H9 (cell line): ENCODE measurements at regions not wholly inside any gene's neighbourhood (a gene's known extent, or its start where the extent isn't known, plus 50 kb on each side); places are given as distances from the start of the nearest gene placed in this dataset.

Experiments used
- DNase-seq: peaks from one replicate; pipeline ENCODE4 v3.0.0-alpha.2; 2017
- H2AFZ ChIP-seq: one replicate; pipeline ENCODE4 v1.6.1; 2013; ENCODE audit warnings: mild to moderate bottlenecking, low read length, control low read depth, moderate library complexity
- H2AK5ac ChIP-seq: 2 replicates; pipeline ENCODE4 v1.6.1; 2013; ENCODE audit warnings: low read length, control low read depth, mixed read lengths; ENCODE audit not compliant: insufficient read length
- H2BK120ac ChIP-seq: one replicate; pipeline ENCODE4 v1.6.1; 2013; ENCODE audit warnings: low read depth, mild to moderate bottlenecking, low read length, control low read depth, inconsistent platforms; ENCODE audit not compliant: poor library complexity, severe bottlenecking
- H2BK12ac ChIP-seq: 2 replicates; pipeline ENCODE4 v1.6.1; 2013; ENCODE audit warnings: low read length, control low read depth, mixed read lengths, low read depth; ENCODE audit not compliant: insufficient read length
- H2BK15ac ChIP-seq: 2 replicates; pipeline ENCODE4 v1.6.1; 2013; ENCODE audit warnings: low read depth, low read length, control low read depth
- H2BK20ac ChIP-seq: one replicate; pipeline ENCODE4 v1.6.1; 2013; ENCODE audit warnings: low read depth, mild to moderate bottlenecking, low read length, control low read depth, inconsistent platforms; ENCODE audit not compliant: poor library complexity, severe bottlenecking
- H2BK5ac ChIP-seq: 2 replicates; pipeline ENCODE4 v1.6.1; 2013; ENCODE audit warnings: low read length, control low read depth, mixed read lengths; ENCODE audit not compliant: insufficient read length
- H3K14ac ChIP-seq: 2 replicates; pipeline ENCODE4 v1.6.1; 2013; ENCODE audit warnings: low read length, control low read depth; ENCODE audit not compliant: insufficient read depth
- H3K18ac ChIP-seq: 2 replicates; pipeline ENCODE4 v1.6.1; 2013; ENCODE audit warnings: low read depth, mild to moderate bottlenecking, mixed read lengths, low read length, control low read depth; ENCODE audit not compliant: insufficient read length
- H3K23ac ChIP-seq: 2 replicates; pipeline ENCODE4 v1.6.1; 2013; ENCODE audit warnings: low read length, control low read depth, mixed read lengths, low read depth; ENCODE audit not compliant: insufficient read length
- H3K23me2 ChIP-seq: 2 replicates; pipeline ENCODE4 v1.6.1; 2013; ENCODE audit warnings: low read depth, mild to moderate bottlenecking, mixed read lengths, low read length, control low read depth; ENCODE audit not compliant: insufficient read length, poor library complexity, severe bottlenecking
- H3K27ac ChIP-seq: 2 replicates; pipeline ENCODE4 v1.5.1; 2013; ENCODE audit warnings: low read length, control low read depth, mixed read lengths, low read depth; ENCODE audit not compliant: insufficient read length
- H3K27me3 ChIP-seq: 2 replicates; pipeline ENCODE4 v1.6.1; 2013; ENCODE audit warnings: low read length, control low read depth, inconsistent platforms; ENCODE audit not compliant: insufficient read depth
- H3K4ac ChIP-seq: 2 replicates; pipeline ENCODE4 v1.6.1; 2013; ENCODE audit warnings: low read depth, mild to moderate bottlenecking, control low read depth, inconsistent platforms, low read length, moderate library complexity
- H3K4me1 ChIP-seq: 2 replicates; pipeline ENCODE4 v1.6.1; 2013; ENCODE audit warnings: low read length, control low read depth, inconsistent platforms; ENCODE audit not compliant: insufficient read depth
- H3K4me2 ChIP-seq: 2 replicates; pipeline ENCODE4 v1.6.1; 2013; ENCODE audit warnings: low read length, control low read depth, mixed read lengths; ENCODE audit not compliant: insufficient read length, insufficient read depth
- H3K56ac ChIP-seq: 2 replicates; pipeline ENCODE4 v1.6.1; 2013; ENCODE audit warnings: low read depth, mild to moderate bottlenecking, mixed read lengths, low read length, control low read depth; ENCODE audit not compliant: insufficient read length
- H3K79me1 ChIP-seq: 2 replicates; pipeline ENCODE4 v1.6.1; 2013; ENCODE audit warnings: low read depth, mild to moderate bottlenecking, moderate library complexity, low read length, control low read depth, inconsistent platforms; ENCODE audit not compliant: insufficient read depth, poor library complexity, severe bottlenecking
- H3K79me2 ChIP-seq: 2 replicates; pipeline ENCODE4 v1.6.1; 2013; ENCODE audit warnings: low read length, control low read depth, inconsistent platforms; ENCODE audit not compliant: insufficient read depth
- H3K9ac ChIP-seq: 2 replicates; pipeline ENCODE4 v1.6.1; 2013; ENCODE audit warnings: low read length, control low read depth, mixed read lengths; ENCODE audit not compliant: insufficient read length; ENCODE audit errors: extremely low read depth
- H3K9me3 ChIP-seq: one replicate; pipeline ENCODE4 v1.6.1; 2013; ENCODE audit warnings: low read depth, low read length, inconsistent platforms; ENCODE audit not compliant: control insufficient read depth
- H3T11ph ChIP-seq: one replicate; pipeline ENCODE4 v1.6.1; 2013; ENCODE audit warnings: mild to moderate bottlenecking, low read length, control low read depth, inconsistent platforms
- H4K20me1 ChIP-seq: one replicate; pipeline ENCODE4 v1.6.1; 2013; ENCODE audit not compliant: control insufficient read depth, insufficient read length, insufficient read depth
- H4K5ac ChIP-seq: 2 replicates; pipeline ENCODE4 v1.6.1; 2013; ENCODE audit warnings: low read depth, mild to moderate bottlenecking, mixed read lengths, low read length, control low read depth; ENCODE audit not compliant: insufficient read length
- H4K8ac ChIP-seq: replicated peaks from 2 replicates; pipeline ENCODE4 v1.6.1; 2013; ENCODE audit warnings: low read length, control low read depth, mixed read lengths, low read depth; ENCODE audit not compliant: insufficient read length
- H4K91ac ChIP-seq: 2 replicates; pipeline ENCODE4 v1.6.1; 2013; ENCODE audit warnings: low read depth, mild to moderate bottlenecking, moderate library complexity, mixed read lengths, low read length, control low read depth; ENCODE audit not compliant: insufficient read length
- H3K27ac Mint-ChIP-seq, 3 experiments: 2 replicates in 2 of 3; 3 replicates in 1 of 3; pipeline ENCODE4 v1.8.0; 2020 to 2021; ENCODE audit warnings: mixed read lengths in 3 of 3, mild to moderate bottlenecking in 1 of 3, moderate library complexity in 1 of 3
- H3K27me3 Mint-ChIP-seq: 2 replicates; pipeline ENCODE4 v1.8.0; 2021; ENCODE audit warnings: low read depth, mild to moderate bottlenecking, moderate library complexity, mixed read lengths
- H3K36me3 Mint-ChIP-seq, 3 experiments: 2 replicates in 2 of 3; 3 replicates in 1 of 3; pipeline ENCODE4 v1.8.0; 2020 to 2021; ENCODE audit warnings: low read depth in 3 of 3, mixed read lengths in 3 of 3; ENCODE audit not compliant: insufficient read depth in 1 of 3
- H3K4me1 Mint-ChIP-seq, 2 experiments: 2 replicates each; pipeline ENCODE4 v1.8.0; 2020; ENCODE audit warnings: mixed read lengths in 2 of 2
- H3K4me3 Mint-ChIP-seq, 2 experiments: 2 replicates in 1 of 2; 3 replicates in 1 of 2; pipeline ENCODE4 v1.8.0; 2020 to 2021; ENCODE audit warnings: mild to moderate bottlenecking in 2 of 2, mixed read lengths in 2 of 2, moderate library complexity in 1 of 2
- H3K9me3 Mint-ChIP-seq, 2 experiments: 2 replicates in 1 of 2; 3 replicates in 1 of 2; pipeline ENCODE4 v1.8.0; 2020; ENCODE audit warnings: mild to moderate bottlenecking in 2 of 2, mixed read lengths in 2 of 2, moderate library complexity in 1 of 2
- WGBS: extraction: QIAGEN DNeasy Blood & Tissue Kit; methylation state at CpG from one replicate; pipeline ENCODE4 v1.1.7; 2013; ENCODE audit warnings: missing lambda C conversion rate, low lambda C conversion rate, mixed read lengths; ENCODE audit not compliant: insufficient read length; ENCODE audit errors: extremely low coverage; 5-methylcytosine and 5-hydroxymethylcytosine counted together
- TF ChIP-seq, protein P1 (sequence below): fragments of 200-600 bp; sonication (generic); conservative IDR thresholded peaks from 3 replicates; pipeline ENCODE4 v1.8.0; 2021; ENCODE audit warnings: antibody characterized with exemption, mild to moderate bottlenecking

DNA sequence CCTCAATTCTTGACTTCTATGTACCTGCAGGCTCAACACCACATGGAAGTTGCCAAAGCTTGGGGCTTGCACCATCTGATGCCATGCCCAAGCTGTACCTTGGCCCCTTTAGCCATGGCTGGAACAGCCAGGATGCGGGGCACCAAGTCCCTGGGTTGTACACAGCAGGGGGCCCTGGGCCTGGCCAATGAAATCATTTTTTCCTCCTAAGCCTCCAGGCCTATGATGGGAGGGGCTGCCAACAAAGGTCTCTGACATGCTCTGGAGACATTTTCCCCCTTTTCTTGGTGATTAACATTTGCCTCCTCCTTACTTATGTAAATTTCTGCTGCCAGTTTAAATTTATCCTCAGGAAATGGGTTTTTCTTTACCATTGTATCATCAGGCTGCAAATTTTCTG lies 1428.1 kb downstream of the C4orf33 start:
- DNase-seq: no peak
- no peak overlapping the region for H3K4me3 Mint-ChIP-seq

More for the DNA sequence above, 1428.1 kb downstream of the C4orf33 start:
- no peak overlapping the region for H2BK120ac ChIP-seq
- no peak overlapping the region for H2BK15ac ChIP-seq
- H3K79me1 ChIP-seq: no peaks in the 10 kb centered on the region
- Mint-ChIP-seq H3K27me3 (no peaks in the 10 kb centered on the region), H3K4me1 (0 out of 4 replicates have a peak, but pooled peaks cover 0 to 4% of the 10 kb centered on the region in 2 experiments), H3K36me3 (peaks cover 14 to 40% (median 24%) of the 10 kb centered on the region in 3 experiments), H3K9me3 (peaks cover 34 to 38% of the 10 kb centered on the region in 2 experiments), H3K27ac (no peak overlapping the region)
- no peak overlapping the region for H3K4ac ChIP-seq
- H3K4me2 ChIP-seq: no peak overlapping the region
- H3K9me3 ChIP-seq: peaks cover 13% of the 10 kb centered on the region
- H4K20me1 ChIP-seq: no peaks in the 10 kb centered on the region
- TF ChIP-seq, protein P1, sequence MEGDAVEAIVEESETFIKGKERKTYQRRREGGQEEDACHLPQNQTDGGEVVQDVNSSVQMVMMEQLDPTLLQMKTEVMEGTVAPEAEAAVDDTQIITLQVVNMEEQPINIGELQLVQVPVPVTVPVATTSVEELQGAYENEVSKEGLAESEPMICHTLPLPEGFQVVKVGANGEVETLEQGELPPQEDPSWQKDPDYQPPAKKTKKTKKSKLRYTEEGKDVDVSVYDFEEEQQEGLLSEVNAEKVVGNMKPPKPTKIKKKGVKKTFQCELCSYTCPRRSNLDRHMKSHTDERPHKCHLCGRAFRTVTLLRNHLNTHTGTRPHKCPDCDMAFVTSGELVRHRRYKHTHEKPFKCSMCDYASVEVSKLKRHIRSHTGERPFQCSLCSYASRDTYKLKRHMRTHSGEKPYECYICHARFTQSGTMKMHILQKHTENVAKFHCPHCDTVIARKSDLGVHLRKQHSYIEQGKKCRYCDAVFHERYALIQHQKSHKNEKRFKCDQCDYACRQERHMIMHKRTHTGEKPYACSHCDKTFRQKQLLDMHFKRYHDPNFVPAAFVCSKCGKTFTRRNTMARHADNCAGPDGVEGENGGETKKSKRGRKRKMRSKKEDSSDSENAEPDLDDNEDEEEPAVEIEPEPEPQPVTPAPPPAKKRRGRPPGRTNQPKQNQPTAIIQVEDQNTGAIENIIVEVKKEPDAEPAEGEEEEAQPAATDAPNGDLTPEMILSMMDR: no peak
- no peak overlapping the region for H4K5ac ChIP-seq
- no peak overlapping the region for H2BK12ac ChIP-seq
- H3K18ac ChIP-seq: no peak overlapping the region
- H2AK5ac ChIP-seq: no peak overlapping the region
- H3K23me2 ChIP-seq: no peaks in the 10 kb centered on the region
- H3K4me1 ChIP-seq: no peaks in the 10 kb centered on the region
- H2AFZ ChIP-seq: no peak overlapping the region
- no peak overlapping the region for H3K14ac ChIP-seq
- no peak overlapping the region for H2BK20ac ChIP-seq
- no CpG with 5 or more reads among the region's 1 CpG for WGBS
- no peak overlapping the region for H3K9ac ChIP-seq
- H2BK5ac ChIP-seq: no peak overlapping the region
- no peak overlapping the region for H3K23ac ChIP-seq
- no peaks in the 10 kb centered on the region for H3K27me3 ChIP-seq
- no peak overlapping the region for H3K27ac ChIP-seq
- no peak overlapping the region for H4K8ac ChIP-seq
- H3K56ac ChIP-seq: no peak overlapping the region
- no peak overlapping the region for H3T11ph ChIP-seq
- no peak overlapping the region for H4K91ac ChIP-seq
- H3K79me2 ChIP-seq: no peaks in the 10 kb centered on the region
